ENCODE measurements at regions not wholly inside any gene's neighbourhood (a gene's known extent, or its start where the extent isn't known, plus 50 kb on each side); places are given as distances from the start of the nearest gene placed in this dataset.

DNA sequence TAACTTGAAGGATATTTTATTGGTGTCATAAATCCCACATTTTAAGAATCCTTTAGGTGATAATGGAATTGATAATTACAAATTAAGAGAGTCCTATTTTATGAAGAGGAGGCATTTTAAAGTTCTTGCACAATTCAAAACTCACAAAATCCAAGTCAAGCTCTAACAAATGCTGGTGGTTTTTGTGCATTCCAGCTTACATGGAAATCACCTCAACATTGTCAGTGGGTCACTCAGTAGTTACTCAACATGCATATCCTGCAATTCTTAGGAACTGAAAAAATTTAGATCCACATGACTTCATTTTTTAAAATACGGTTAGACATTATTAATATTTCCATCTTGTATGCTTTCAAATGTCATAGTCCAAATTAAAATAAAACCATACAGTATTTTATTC, 487.2 kb downstream of the CNTN3 start:
- no peak for DNase-seq (ENCODE audit: low read depth)
- TF ChIP-seq CTCF (IDR thresholded peaks at IDR 0.05; ENCODE audit: control insufficient read depth, extremely low read depth, insufficient read depth) = no peak
- no peak overlapping the region for H3K4me3 ChIP-seq (ENCODE audit: low read depth, low read length)

GRCh38 chr3:74124782-74125181, 489.7 kb downstream of the CNTN3 start:
- TF ChIP-seq CTCF (IDR thresholded peaks at IDR 0.05; ENCODE audit: control insufficient read depth, extremely low read depth, insufficient read depth) = no peak
- no peak overlapping the region for H3K4me3 ChIP-seq (ENCODE audit: low read depth, low read length)
- DNase-seq (ENCODE audit: low read depth) = no peak

DNA sequence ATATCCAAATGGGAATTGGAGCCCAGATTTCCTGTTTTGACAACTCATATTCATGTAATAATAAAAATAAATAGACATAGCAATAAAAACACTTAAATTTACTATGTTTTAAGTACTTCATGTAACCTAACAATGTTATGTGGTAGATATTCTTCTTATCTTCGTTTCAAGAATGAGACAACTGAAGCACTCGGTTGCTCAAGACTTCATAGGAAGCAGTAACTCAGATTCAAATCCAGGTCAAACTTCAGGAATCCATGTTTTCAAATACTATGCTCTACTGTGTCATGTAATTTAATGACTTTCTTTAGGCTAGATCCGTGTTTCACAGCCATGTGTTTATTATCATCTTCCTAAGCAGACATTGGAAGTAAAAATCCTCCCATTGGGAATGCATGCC, 492.2 kb downstream of the CNTN3 start:
- no peak overlapping the region for H3K4me3 ChIP-seq (ENCODE audit: low read depth, low read length)
- TF ChIP-seq CTCF (IDR thresholded peaks at IDR 0.05; ENCODE audit: control insufficient read depth, extremely low read depth, insufficient read depth) = no peak
- DNase-seq (ENCODE audit: low read depth) = no peak

- H3K4me3 ChIP-seq (ENCODE audit: low read depth, low read length) = no peak overlapping the region
- DNase-seq (ENCODE audit: low read depth) = no peak
- no peak for TF ChIP-seq CTCF (IDR thresholded peaks at IDR 0.05; ENCODE audit: control insufficient read depth, extremely low read depth, insufficient read depth)
Measured at GRCh38 chr3:74121761-74122160, 492.7 kb downstream of the CNTN3 start.

DNA sequence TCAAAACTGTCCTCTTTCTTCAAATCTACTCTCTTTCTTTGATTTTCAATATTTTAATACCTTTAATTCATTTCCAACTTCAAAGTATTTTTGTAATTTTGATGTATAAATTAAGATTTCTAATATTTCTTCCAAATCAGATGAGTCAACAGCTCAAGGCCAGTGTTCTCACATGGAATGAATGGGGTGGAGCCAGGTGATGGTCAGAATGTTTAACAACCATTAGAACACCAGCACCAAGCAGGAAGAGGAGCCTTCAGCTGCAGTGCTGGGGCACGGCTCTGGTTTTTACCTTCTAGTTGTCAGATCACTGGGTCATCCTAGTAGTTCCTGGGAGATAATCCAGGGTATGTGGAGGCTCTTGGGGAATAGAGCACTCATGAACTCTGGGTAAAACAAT, 494.5 kb upstream of the PDZRN3 start:
- no peak overlapping the region for H3K4me3 ChIP-seq (ENCODE audit: low read depth, low read length)
- TF ChIP-seq CTCF (IDR thresholded peaks at IDR 0.05; ENCODE audit: control insufficient read depth, extremely low read depth, insufficient read depth) = no peak
- DNase-seq (ENCODE audit: low read depth) = no peak

GRCh38 chr3:74115906-74116305, 491.2 kb upstream of the PDZRN3 start:
- no peak for DNase-seq (ENCODE audit: low read depth)
- no peak for TF ChIP-seq CTCF (IDR thresholded peaks at IDR 0.05; ENCODE audit: control insufficient read depth, extremely low read depth, insufficient read depth)
- no peak overlapping the region for H3K4me3 ChIP-seq (ENCODE audit: low read depth, low read length)

DNA sequence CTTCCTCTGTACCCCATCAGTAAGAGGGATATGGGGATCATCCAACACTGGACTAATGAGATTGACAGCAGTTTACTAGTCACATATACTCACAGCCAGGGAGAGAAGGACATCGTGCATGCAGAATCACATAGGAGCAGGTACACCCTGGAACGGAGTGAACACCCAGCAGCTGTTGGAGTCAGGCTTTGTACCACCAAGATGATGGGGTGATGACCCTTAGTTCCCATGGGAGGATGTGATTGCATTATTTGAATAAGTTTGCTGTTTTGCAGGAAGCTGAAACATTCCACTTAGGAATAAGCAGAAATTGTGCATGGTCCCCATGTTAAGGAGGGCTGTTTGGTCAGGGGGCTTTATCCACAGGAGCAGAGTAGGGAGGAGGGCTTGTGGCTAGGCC, 482.7 kb upstream of the PDZRN3 start:
- no peak for TF ChIP-seq CTCF (IDR thresholded peaks at IDR 0.05; ENCODE audit: control insufficient read depth, extremely low read depth, insufficient read depth)
- DNase-seq (ENCODE audit: low read depth) = no peak
- no peak overlapping the region for H3K4me3 ChIP-seq (ENCODE audit: low read depth, low read length)
